T-helper 2 cell treated with Interferon-gamma antibody and Interleukin-4, amounts not matched to agents 5 μg/mL and 100 μg/mL, for 36 hours (primary cell): ENCODE measurements at regions not wholly inside any gene's neighbourhood (a gene's known extent, or its start where the extent isn't known, plus 50 kb on each side); places are given as distances from the start of the nearest gene placed in this dataset.
"Not testable (repeated sequence)": the region's sequence is repeated elsewhere in the genome, so short reads cannot be mapped to it uniquely, and the experiment has no call there.

ENCODE experiments used
- DNase-seq: peaks from one replicate; pipeline ENCODE4 v3.0.0; 2021; ENCODE audit warnings: low spot score
- H3K27ac Mint-ChIP-seq: one replicate; pipeline ENCODE4 v1.8.0; 2021; ENCODE audit warnings: mild to moderate bottlenecking, mixed read lengths
- H3K27me3 Mint-ChIP-seq: one replicate; pipeline ENCODE4 v1.8.0; 2021; ENCODE audit warnings: low read depth, mixed read lengths
- H3K36me3 Mint-ChIP-seq: one replicate; pipeline ENCODE4 v1.8.0; 2021; ENCODE audit warnings: low read depth, mixed read lengths
- H3K4me1 Mint-ChIP-seq: one replicate; pipeline ENCODE4 v1.8.0; 2021; ENCODE audit warnings: low read depth, mixed read lengths
- H3K4me3 Mint-ChIP-seq: one replicate; pipeline ENCODE4 v1.8.0; 2022; ENCODE audit warnings: mild to moderate bottlenecking, moderate library complexity, mixed read lengths
- H3K9me3 Mint-ChIP-seq: one replicate; pipeline ENCODE4 v1.8.0; 2021; ENCODE audit warnings: mixed read lengths

DNA sequence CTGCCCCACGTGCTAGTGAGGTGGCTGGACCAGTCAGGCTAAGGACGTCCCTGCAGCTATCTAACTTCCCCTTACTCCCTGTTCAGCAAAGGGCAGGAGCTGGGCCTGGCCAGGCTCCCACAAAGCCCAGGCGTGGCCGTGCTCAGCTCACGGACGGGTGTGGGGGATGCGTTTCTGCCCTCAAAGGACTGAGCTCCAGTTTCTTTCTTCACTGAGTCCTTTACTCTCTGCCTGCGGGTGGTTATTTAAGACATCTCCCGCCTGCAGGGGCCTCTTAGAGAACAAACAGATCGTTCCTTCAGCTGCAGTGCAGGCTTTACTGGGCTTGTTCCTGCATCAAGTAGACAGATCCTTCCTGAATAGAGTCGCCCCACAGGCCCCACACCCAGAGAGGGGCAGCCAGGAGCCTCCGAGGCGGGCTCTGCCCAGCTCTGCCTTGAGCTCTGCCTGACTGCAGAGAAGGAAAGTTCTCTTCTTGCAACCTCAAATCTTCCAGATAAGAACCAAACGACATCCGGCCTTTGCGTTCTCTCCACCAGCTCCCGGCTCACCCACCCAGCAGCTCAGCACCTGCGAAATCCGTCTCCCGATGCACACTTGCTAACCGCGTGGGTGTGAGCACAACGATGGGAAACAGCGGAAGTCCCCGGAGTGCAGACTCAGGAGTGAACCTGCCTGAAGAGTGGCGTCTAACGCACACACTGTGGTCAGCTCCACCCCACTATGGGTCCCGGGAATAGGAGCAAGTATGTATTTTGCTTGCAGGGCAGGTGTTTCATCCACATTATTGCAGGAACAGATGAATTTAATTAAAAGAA, 460.0 kb downstream of the PREX1 start:
- DNase-seq, H3K27ac Mint-ChIP-seq, H3K4me1 Mint-ChIP-seq, H3K36me3 Mint-ChIP-seq, H3K9me3 Mint-ChIP-seq: not testable (repeated sequence)
- H3K27me3 Mint-ChIP-seq = peaks cover 11% of the 10 kb centered on the region
- peak overlapping the region; percentile 45 for H3K4me3 Mint-ChIP-seq

DNA sequence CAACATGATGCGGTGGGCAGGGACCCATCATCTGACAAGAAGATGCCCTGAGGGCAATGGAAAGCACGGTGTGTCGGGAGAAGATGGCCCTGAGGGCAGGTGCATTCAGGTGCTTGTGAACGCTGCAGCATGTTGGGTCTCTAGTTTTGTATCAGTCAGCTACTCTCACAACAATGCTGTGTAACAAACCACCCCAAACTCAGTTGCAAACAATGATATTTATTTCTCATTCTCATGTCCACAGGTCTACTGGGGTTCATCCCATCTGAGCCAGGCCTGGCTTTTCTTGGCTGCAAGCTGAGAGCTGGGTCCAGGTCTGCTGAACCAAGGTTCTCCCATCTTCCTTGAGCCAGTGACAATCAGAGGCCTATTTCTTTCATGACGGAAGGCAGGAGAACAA, 461.6 kb downstream of the PREX1 start:
- no peak overlapping the region for H3K27ac Mint-ChIP-seq
- H3K4me1 Mint-ChIP-seq = peaks cover 8% of the 10 kb centered on the region
- H3K9me3 Mint-ChIP-seq = peaks cover 3% of the 10 kb centered on the region
- H3K4me3 Mint-ChIP-seq = no peak overlapping the region
- H3K27me3 Mint-ChIP-seq = peaks cover 11% of the 10 kb centered on the region
- H3K36me3 Mint-ChIP-seq = no peaks in the 10 kb centered on the region
- no peak for DNase-seq

GRCh38 chr20:48364688-48365421, 462.9 kb downstream of the PREX1 start:
- DNase-seq = no peak
- H3K27ac Mint-ChIP-seq = no peak overlapping the region
- H3K4me1 Mint-ChIP-seq = peaks cover 9% of the 10 kb centered on the region
- peaks cover 3% of the 10 kb centered on the region for H3K9me3 Mint-ChIP-seq
- H3K36me3 Mint-ChIP-seq = no peaks in the 10 kb centered on the region
- no peak overlapping the region for H3K4me3 Mint-ChIP-seq
- H3K27me3 Mint-ChIP-seq = peaks cover 11% of the 10 kb centered on the region

- H3K4me3 Mint-ChIP-seq = no peak overlapping the region
- peaks cover 9% of the 10 kb centered on the region for H3K4me1 Mint-ChIP-seq
- no peak for DNase-seq
- H3K27ac Mint-ChIP-seq = no peak overlapping the region
- no peaks in the 10 kb centered on the region for H3K36me3 Mint-ChIP-seq
- peaks cover 3% of the 10 kb centered on the region for H3K9me3 Mint-ChIP-seq
- H3K27me3 Mint-ChIP-seq = peaks cover 10% of the 10 kb centered on the region
Measured at GRCh38 chr20:48364055-48364454, 463.7 kb downstream of the PREX1 start.

GRCh38 chr20:48360342-48360975, 467.3 kb downstream of the PREX1 start:
- H3K27ac Mint-ChIP-seq = no peak overlapping the region

DNA sequence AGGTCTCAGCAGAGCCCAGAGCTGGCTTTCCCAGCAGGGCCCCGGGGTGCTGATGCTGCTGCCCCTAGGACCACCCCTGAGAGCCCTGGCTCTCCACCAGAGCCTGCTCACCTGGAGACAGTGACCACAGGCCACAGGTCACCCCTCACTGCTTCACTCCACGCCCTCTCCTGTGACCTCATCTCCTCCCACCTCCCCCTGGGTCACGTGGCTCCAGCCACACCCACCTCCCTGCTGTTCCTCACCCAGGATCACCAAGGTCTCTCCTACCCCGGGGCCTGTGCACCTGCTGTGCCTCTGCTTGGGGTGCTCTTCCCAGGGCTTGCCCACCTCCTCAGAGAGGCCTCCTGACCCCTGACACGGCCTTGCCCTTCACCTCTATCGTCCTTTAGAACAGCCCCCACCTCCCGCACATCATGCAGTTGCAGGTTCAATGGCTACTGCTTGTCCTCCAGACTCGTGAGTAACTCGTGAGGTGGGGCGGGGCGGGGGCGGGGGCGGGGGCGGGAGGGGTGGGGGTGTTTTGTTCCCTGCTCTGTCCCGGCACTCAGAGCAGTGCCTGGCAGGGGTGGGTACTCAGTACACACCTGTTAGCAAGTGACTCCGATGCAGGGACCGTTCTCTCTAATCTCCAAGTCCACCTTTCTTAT, 468.0 kb downstream of the PREX1 start:
- Mint-ChIP-seq H3K27me3 (peaks cover 3% of the 10 kb centered on the region), H3K4me3 (no peak overlapping the region), H3K36me3 (no peaks in the 10 kb centered on the region), H3K9me3 (no peaks in the 10 kb centered on the region), H3K27ac (no peak overlapping the region), H3K4me1 (peaks cover 1% of the 10 kb centered on the region)
- no peak for DNase-seq

More at GRCh38 chr20:48360342-48360975, 467.3 kb downstream of the PREX1 start:
- Mint-ChIP-seq H3K36me3 (no peaks in the 10 kb centered on the region), H3K4me3 (no peak overlapping the region), H3K4me1 (peaks cover 1% of the 10 kb centered on the region), H3K27me3 (peaks cover 5% of the 10 kb centered on the region), H3K9me3 (no peaks in the 10 kb centered on the region)
- DNase-seq = no peak

GRCh38 chr20:48359055-48359390, 468.8 kb downstream of the PREX1 start:
- H3K36me3 Mint-ChIP-seq, H3K27ac Mint-ChIP-seq, H3K4me3 Mint-ChIP-seq, H3K4me1 Mint-ChIP-seq, DNase-seq, H3K9me3 Mint-ChIP-seq, H3K27me3 Mint-ChIP-seq: not testable (repeated sequence)

DNA sequence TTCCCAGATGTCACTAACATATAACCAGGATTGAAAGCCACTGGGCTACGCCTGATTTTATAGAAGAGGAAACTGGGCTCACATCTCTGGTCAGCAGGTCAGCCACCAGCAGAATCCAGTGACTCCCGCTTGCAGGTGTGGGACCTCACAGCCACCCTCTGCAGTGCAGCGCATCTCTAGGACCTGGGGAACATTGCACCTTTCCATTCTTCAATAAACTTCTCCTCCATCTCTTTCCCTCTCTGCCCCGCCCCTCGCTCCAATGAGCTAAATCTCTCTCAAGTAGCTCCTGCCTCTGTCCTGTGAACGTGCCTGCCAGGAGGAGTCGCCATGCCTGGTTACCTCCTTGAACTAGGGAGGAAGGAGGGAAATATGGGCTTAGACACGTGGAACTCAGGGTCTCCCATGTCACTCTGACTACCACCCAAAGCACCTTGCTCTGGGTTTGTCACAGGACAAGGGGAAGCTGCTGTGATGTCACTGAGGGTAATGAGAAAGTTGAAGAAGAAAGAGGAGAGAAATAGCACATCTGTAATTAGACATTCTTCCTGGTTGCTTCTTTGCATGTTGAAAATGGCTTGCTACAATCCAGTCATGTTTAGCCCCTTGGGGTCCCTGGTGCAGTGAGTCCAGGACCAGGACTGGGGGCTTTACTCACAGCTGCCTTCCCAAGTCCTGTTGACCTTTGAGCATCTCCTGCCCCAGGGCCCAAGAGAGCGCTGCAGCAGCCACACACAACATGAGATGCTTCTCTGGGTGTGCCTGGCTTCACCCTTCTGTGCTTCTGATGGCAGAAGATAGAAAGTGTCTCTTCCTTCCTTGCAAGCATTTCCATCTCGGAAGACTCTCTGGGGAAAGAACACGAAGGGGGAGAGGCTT, 469.4 kb downstream of the PREX1 start:
- H3K9me3 Mint-ChIP-seq = no peaks in the 10 kb centered on the region
- H3K36me3 Mint-ChIP-seq = no peaks in the 10 kb centered on the region
- no peak overlapping the region for H3K4me3 Mint-ChIP-seq
- H3K27ac Mint-ChIP-seq = no peak overlapping the region
- no peaks in the 10 kb centered on the region for H3K27me3 Mint-ChIP-seq
- peaks cover 7% of the 10 kb centered on the region for H3K4me1 Mint-ChIP-seq
- DNase-seq = no peak

DNA sequence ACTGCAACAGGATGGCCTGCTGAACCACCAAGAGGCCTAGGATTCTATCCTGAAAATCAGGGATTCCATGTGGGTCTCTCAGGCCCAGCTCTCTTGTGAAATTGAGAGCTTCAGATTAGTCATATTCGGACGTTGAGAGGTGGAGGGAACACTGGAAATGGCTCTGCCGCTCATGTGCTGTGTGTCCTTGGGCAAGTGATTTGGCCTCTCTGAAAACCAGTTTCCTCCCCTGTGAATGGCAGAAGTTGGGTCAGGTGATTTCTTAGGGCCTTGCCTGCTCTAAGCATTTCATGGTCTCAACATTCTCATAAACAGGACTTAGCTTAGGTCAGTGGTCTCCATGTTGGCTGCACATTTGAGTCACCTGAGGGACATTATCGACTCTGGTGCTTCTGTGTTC, 470.1 kb downstream of the PREX1 start:
- no peaks in the 10 kb centered on the region for H3K36me3 Mint-ChIP-seq
- H3K27ac Mint-ChIP-seq = no peak overlapping the region
- no peak overlapping the region for H3K4me3 Mint-ChIP-seq
- DNase-seq = no peak
- H3K9me3 Mint-ChIP-seq = no peaks in the 10 kb centered on the region
- no peaks in the 10 kb centered on the region for H3K27me3 Mint-ChIP-seq
- H3K4me1 Mint-ChIP-seq = peaks cover 7% of the 10 kb centered on the region

GRCh38 chr20:48354903-48355302, 472.9 kb downstream of the PREX1 start:
- Mint-ChIP-seq H3K27ac (no peak overlapping the region), H3K4me3 (no peak overlapping the region), H3K9me3 (no peaks in the 10 kb centered on the region), H3K36me3 (no peaks in the 10 kb centered on the region), H3K27me3 (no peaks in the 10 kb centered on the region), H3K4me1 (peaks cover 5% of the 10 kb centered on the region)
- DNase-seq = no peak

DNA sequence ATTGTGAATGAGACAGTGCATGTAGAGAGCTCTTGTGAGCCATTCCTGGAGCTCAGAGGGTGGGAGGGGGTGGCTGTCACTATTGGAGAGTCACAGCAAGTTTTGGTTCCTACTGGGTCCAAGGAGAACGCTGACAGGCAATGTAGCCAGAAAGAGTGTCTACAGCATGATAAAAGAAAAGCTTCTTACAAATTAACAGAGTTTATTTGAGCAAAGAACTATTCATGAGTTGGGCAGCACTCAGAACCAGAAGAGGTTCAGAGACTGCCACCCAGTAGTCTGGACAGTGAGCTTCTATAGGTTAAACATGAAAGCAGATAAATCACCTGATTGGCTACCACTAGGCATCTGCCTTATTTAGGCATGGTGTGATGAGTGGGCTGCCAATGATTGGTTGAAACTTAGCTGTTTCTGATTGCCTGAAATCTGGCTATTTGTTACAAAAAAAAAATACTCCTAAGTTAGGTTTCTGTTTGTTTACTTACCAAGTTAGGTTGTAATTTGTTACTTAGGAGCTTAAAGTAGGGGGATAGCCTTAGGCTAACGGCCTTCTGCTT, 473.4 kb downstream of the PREX1 start:
- no peaks in the 10 kb centered on the region for H3K27me3 Mint-ChIP-seq
- H3K4me1 Mint-ChIP-seq = peaks cover 5% of the 10 kb centered on the region
- H3K36me3 Mint-ChIP-seq = no peaks in the 10 kb centered on the region
- H3K4me3 Mint-ChIP-seq = no peak overlapping the region
- H3K27ac Mint-ChIP-seq = no peak overlapping the region
- no peaks in the 10 kb centered on the region for H3K9me3 Mint-ChIP-seq
- no peak for DNase-seq

GRCh38 chr20:48352628-48353027, 475.2 kb downstream of the PREX1 start:
- H3K9me3 Mint-ChIP-seq = no peaks in the 10 kb centered on the region
- no peak overlapping the region for H3K27ac Mint-ChIP-seq
- peaks cover 4% of the 10 kb centered on the region for H3K27me3 Mint-ChIP-seq
- peaks cover 5% of the 10 kb centered on the region for H3K4me1 Mint-ChIP-seq
- no peak for DNase-seq
- no peak overlapping the region for H3K4me3 Mint-ChIP-seq
- no peaks in the 10 kb centered on the region for H3K36me3 Mint-ChIP-seq

- H3K9me3 Mint-ChIP-seq = no peaks in the 10 kb centered on the region
- H3K4me3 Mint-ChIP-seq = no peak overlapping the region
- H3K4me1 Mint-ChIP-seq = peaks cover 5% of the 10 kb centered on the region
- peaks cover 8% of the 10 kb centered on the region for H3K27me3 Mint-ChIP-seq
- DNase-seq = no peak
- no peak overlapping the region for H3K27ac Mint-ChIP-seq
- no peaks in the 10 kb centered on the region for H3K36me3 Mint-ChIP-seq
Measured at GRCh38 chr20:48352042-48352441, 475.8 kb downstream of the PREX1 start.
